SHP77 treated with DMSO at 0.1 percent for 48 hours (cell line): ENCODE measurements at regions not wholly inside any gene's neighbourhood (a gene's known extent, or its start where the extent isn't known, plus 50 kb on each side); places are given as distances from the start of the nearest gene placed in this dataset.

Experiments used
- DNase-seq: peaks from one replicate; lab custom pipeline; 2025; lab: John Stamatoyannopoulos, UW

DNA sequence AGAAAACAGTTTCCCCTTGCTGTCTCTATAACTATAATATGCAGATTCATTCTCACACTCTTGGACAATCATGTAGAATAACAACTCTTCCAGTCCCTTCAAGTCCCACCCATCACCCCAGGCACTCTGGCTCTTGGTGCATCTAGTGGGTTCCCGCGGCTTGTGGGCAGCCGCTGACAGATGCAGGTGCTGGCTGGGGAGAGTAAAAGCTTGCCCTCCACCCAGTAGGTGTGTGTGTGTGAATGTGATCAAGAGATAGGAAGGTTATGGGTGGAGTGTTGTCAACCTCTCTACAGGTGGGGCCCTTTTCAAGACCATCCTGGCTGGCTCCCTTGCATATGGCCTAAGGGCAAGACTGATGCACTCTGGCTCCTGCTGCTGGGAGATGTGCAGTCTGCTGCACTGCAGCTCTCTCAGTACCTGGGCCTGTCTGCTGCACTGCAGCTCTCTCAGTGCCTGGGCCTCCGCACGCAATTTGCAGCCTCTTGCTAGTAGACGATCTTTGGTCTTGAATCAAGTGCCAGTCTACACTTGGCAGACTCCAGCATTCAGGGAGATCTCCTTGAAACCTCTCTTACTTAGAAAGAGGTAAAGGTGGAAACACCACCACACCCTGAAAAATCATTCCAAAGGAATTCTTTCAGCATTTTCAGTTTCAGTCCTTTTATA lies 189.7 kb upstream of the GDNF start:
- DNase-seq = no peak

DNA sequence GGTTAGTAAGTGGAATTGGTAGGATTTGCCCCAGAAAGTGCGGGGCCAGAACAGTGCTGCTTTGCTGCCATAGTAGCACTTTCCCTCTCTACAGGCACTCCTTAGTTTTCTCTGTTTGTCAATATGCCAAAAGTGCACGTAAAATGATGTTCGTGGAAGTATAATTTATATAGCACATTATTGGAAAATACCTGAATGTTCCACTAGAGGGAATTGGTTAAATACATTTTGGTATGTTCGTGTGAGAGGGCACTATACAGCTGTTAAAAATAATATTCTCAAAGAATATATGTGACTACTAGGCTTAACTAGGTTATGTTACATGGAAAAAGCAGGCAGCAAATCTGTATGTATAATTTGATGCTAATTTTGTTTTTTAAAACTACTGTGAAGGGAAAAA lies 184.0 kb upstream of the GDNF start:
- DNase-seq = no peak

DNA sequence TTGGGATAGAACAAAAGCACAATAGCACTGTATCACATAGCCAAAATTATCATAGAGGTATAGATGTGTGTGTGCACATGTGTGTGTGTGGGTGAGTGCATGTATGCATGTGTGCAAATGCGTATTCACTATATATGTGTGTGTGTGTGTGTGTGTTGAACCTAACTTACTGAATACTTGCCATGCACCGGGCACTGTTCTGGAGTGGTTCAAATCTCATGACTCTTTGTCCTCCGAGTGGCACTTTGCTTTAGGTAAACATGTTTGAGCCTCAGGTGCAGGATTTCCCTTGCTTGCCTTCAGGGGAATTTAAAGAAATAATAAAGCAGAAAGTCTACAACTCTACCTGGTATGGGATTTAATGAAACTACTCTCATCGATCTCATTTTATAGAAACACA lies 183.5 kb upstream of the GDNF start:
- no peak for DNase-seq

DNA sequence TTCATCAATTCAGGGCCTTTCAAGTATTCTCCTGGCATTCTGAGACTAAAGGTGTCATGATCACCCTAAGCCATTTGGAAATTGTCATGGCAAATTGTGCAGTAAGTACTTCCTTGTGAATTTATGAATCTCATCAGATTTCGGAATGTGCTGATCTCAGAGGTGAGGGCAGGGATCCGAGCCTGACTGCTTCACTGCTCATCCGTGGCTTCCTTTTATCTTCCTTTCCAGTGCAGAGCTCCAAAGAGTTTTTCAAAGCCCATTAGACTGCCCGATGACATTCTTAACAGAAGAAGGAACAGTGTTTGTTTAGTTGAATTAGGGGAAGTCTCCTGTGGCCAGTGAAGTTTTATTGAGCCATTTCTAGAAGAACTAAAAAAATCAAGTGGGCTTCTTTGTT lies 182.8 kb upstream of the GDNF start:
- DNase-seq = no peak

DNA sequence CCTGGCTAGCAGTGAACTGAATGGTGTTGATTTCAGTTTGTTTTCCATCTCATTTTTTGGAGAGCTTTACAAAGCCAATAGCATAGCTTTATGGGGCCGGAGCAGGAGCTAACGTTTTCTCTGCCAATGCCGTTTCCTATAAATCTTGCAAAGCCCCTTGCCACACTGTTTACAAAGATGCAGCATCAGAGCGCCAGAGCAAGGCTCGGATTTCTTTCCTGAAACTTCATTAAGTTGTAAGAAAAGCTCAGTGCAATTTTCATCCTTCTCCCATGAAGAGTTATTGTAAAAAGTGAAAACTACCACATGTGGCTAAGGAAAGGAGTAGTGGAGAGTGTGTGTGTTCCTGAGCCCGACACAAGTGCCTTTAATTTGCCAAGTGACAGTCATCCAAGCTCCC lies 178.2 kb upstream of the GDNF start:
- no peak for DNase-seq

DNA sequence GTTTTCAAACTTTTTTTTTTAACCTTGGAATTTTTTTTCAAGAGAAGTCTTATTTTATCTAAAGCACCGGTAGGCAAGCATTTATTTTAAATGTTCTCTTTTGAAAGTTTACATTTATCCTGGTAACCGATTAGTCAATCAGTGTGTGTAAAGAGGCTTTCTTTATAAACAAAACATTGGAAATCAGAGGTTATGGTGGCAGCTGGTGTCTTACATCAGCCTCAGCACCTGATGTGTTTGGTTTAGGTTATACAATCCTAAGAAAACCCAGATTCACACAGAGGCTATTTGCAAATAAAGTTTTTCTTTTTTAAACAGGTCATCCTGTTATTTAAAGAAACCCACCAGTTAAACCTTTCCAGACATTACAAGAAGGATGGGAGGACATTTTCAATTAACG lies 173.3 kb upstream of the GDNF start:
- peak; percentile 56 for DNase-seq

DNA sequence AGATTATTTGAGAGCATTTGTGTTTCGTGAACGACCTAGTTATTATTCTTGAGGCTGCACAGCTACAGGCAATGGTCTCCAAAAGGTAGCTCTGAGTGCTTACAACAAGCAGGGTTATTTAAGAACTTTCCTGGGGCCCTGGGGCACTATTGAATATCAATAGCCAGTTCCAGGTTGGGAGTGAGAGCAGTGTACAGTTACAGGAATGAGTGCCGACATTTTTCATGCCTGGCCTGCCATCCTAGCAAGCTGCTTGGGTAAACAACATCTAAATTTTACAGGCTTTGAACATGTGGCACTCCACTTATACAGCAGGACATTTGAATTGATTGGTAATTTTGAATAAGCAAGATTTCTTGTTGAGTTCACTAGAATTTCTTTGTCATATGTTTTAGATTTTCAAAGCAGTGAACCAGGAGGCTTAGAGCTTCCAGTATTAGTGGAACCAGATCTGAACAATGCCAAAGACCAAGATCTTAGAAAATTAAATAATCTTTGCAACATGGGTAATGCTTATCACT lies 171.9 kb upstream of the GDNF start:
- DNase-seq = no peak

DNA sequence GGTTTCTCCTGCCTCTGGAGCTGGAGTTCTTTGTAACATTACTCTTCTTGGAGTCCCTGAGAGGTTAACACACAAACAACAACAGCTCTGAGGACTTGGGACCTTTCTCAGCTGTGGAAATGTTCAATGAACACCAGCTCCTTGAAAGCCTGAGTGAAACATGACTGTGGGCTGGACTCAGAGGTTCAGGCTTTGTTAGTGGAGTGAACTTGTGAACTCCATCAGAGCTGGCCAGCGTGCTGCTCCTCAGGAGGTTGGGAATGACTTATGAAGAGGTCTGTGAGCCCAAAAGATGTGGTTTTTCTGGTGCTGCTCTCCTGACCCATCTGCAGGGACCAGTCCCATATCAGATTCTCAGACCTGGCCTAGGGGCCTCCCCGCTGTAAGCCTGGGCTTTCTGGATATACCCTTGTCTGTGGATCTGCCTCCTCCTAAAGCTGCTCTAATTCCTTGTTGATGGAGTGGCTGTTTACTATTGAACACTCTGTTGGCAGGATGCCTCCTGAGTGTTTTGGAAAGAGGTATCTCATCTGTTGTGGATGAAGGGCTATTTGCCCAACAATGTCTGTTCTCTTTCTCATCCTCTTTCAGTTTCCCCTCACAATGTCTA lies 170.0 kb upstream of the GDNF start:
- no peak for DNase-seq

DNA sequence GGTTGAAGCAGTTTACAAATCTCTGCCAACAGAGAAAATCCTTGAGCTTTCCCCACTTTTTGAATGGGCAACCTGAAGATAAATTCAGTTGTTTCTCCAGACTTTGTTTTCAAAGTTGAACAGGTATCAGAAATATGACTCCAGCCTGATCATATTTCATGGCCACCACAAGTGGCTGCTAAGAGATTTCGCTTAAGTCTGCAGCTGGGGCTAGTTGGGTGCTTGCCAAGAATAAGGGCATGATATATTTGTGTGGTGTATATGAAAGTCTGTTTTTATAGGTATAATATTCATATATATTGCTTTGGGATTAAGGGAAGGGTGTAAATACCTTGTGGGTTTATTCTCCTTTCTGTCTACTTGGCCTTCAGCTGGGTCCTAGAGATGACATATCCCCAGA lies 168.4 kb upstream of the GDNF start:
- peak; percentile 90 for DNase-seq

DNA sequence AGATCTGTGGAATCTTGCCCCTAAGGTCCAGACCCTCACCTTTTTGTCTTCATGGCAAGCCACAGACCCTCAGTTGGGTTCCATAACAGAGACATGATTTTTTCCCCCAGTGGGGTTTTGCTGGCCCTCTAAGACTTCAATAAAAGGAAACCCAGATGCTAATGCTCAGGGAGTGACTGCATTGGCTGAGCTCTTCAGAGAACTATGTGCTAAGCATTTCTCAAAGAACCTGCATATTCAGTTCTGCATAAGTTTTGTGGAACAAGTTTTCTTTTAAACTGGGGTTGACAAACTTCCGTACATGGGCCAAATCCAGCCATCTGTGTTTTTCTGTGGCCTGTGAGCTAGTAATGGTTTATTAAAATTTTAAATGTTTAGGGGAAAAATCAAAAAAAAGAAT lies 159.8 kb upstream of the GDNF start:
- no peak for DNase-seq

DNA sequence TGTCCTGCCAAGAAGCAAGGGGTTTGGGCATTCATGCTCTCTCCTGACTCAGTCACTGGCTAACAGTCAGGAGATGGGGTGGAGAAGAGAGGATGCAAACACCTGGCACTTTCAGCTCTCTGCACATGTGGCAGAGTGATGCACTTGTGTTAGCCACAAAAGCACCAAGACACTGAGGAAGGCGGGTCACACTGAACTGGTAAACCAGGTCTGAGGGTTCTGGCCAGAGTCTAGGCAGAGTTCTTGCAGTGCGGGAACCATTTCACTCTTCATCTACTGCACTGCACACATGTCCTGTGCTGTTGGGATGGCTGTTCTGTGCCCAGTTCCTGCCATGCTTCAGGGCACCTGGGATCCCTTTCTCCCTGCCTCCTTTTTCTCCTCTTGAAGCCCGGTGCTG lies 157.1 kb upstream of the GDNF start:
- DNase-seq = no peak

DNA sequence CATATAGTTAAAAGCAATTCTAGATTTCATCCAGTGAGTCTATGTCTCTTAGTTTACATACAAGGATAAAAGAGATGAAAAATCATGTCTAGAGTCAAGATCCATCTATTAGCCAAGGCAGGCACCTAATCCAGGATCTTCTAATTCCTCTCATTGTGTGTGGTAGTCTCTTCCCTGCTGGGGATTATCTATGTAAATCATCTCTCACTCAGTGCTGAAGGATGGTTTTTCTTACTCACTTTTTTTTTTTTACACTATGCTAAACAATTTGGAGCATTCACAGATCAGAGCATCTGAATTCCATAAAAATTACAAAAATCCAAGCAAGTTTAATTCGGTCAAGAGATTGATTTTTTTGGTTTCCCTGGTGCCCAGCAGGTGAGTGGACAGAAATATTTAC lies 154.9 kb upstream of the GDNF start:
- no peak for DNase-seq

DNA sequence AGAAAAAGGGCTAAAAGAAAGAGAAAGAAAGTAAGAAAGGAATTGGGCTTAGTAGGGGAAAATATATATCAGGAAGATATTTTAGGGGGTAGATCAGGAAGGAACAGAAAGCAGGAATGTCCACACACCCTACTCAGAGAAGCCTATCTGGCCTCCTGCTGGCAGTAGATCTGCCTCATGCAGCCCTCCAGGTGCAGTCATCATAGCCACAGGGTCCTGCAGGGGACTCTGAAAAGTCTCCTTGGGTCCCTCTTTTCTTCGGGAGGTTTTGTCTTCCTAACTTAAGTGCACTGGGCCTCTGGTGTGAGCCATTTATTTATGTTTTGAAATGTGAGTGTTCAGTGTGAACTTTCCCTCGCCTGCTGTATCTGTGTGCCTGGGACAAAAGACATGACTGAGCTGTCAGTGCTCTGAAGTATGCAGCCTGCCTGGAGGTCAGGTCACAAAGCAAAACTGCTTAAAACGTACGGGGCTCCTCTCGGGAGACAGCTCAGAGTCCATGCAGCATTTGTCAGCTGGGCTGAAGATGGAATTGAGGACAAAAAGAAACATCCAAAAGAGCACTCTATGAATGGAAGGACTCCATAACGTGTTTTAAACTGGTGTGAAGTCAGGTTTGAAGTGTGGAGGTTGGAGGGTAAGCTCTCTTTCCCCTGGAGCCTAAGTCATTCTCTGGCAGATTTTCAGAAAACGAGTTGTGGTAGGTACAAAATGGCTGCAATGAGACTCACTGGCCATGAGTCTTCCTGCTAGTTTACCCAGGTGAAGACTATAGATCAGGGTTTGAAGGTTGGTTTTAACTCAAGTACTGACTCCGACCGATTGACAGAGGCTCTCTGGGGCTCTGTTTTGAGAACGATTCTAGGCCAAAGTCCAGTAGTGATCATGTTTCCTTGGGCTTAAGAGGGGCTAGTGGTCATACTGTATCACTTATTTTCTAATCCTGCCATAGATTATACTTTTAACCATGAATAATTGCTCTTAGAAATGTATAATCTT lies 151.8 kb upstream of the GDNF start:
- DNase-seq = no peak

DNA sequence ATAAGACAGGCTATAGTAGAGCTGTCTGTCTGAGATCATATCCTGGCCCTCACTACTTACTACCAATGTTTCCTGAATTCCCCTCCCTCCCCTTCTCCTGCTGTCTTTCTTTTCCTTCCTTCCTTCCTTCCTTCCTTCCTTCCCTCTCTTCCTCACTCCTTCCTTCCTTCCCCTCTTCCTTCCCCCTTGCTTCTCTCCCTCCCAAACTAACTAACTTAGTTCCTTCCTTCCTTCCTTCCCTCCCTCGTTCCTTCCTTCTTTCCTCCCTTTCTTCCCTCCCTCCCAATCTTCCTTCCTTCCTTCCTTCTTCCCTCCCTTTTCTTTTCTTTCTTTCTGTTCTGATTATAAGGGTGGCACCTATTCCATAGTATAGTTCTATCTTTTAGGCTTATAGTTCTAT lies 150.0 kb upstream of the GDNF start:
- no peak for DNase-seq

DNA sequence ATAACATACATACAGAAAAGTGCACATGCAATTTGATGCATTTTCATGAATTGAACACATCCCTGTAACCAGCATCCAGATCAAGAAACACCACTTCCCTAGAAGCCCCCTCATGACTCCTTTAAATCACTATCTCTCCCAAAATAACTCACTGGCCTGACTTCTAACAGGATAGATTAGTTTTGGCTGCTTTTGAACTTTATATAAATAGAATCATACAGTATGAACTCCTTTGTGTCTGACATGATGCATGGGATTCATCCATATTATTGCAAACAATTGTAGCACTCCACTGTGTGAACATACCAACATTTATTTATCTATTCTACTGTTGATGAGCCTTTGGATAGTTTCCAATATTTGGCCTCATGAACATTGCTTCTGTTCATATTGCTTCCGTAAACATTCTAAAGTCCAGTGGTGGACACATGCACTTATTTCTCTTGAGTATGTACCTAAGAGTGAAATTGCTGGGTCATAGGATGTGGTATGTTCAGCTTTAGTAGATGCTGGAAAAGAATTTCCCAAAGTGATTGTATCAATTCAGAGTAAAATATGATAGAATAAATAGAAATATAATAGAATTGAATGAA lies 148.7 kb upstream of the GDNF start:
- DNase-seq = peak; percentile 27

DNA sequence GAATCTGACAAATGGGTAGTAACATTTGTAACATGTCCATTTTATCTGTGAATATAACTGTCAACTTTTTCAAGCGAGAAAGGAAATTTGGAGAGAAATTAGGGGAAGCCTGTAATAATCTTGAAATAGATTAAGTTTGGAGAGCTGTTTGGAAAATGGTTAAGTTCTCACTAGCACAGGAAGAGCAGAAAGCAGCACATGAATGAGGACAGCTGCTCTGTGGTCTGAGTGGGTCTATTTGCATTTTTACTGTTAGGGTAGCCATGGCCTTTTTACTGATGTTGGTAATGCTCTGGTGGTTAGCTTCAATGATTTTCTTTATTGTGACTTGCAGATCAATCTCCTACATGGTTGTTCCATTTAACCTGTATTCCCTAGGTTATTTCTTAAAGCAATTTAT lies 144.5 kb upstream of the GDNF start:
- DNase-seq = no peak

DNA sequence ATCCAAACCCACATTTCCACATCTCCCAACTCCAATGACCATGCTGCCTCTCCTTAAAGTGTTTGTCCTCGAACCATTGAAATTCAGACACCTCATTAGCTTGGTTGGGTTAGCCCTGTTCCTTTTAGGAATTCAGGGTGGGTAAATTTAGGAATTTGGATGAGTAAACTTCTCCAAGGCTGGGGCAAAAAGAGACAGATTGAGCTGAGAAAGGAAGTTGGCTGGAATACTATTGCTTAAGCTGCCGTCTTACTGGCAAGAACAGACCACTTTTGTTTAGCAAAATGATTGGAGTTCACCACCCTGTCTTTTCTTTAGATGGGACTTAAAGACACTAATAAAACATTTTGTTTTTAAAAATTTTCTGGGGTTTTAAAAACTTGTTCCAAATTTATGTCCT lies 143.6 kb upstream of the GDNF start:
- no peak for DNase-seq

DNA sequence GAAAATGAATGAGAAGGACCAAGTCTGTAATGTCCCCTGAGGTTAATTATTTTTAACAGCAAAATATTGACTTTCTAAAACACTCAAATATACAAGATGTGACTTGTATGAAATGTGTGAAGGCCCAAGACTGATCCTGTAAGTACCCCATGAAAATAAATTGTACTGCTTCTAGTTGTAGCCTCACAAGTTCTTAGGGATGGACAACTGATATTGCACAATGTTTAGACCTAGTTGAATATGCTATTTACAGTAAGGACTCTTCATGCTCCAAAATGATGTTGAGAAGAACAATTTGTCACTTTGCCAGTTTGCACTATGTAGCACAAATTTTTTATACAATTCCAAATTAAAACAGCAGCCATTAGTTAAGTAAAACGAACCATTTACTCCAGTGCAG lies 139.7 kb upstream of the GDNF start:
- no peak for DNase-seq

DNA sequence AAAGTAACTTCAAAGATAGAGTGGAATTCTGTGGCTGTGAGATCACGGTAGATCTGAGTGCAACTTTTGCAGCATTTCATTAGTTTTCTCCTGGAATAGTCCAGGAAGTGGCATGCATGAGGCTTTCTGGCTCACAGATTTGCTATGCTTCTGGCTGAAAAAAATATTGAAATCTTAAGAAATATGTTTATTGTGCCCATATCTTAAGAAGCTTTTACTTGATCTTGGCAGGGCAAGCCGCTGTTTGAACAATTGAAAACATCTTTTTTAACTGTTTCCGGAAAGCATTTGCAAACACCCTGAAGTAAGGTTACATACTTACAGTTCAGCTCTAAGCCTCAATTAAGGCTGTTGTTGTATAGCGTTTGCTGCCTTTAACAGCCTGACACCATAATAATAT lies 135.7 kb upstream of the GDNF start:
- DNase-seq = no peak

DNA sequence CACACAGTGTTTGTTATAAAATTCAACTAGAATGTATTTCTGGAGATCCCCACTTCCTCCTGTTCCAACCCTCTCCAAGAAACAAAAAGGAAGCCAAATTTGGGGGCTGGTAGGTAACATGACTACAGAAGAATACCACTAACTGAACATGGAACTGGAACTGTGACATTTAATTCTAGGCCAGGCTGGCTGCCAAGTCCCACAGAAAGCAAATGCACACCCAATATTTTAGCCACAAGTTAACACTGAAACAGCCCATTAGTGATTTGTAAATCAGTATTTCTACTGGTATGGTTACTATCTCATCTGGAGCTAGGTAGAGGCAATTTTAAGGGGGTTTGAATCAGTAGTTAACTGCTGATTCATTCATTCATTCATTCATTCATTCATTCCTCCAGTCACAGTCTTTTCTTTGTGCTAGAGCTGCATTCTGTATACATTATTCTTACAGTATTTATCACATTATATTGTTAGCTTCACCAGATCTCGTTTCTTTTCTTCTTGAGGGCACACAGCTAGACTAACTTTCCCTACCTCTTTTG lies 131.7 kb upstream of the GDNF start:
- DNase-seq = no peak

DNA sequence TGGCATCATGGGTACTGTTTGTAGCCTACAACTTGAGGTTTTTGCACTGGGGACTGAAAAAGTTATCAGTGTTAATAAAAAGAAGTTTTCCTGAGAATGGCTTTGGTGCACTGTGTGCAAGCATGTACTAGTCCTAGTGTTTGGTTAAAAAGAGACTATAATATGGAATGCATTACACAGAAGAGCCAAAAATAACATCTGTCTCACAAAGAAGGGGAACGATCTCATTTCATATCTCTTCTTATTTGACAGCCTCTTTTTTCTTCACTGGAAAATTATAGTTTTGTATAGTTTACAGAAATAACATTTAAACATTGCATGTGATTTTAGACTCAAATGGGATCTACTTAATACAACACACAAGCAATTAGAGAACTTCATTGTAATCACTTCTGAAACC lies 127.0 kb upstream of the GDNF start:
- DNase-seq = no peak

DNA sequence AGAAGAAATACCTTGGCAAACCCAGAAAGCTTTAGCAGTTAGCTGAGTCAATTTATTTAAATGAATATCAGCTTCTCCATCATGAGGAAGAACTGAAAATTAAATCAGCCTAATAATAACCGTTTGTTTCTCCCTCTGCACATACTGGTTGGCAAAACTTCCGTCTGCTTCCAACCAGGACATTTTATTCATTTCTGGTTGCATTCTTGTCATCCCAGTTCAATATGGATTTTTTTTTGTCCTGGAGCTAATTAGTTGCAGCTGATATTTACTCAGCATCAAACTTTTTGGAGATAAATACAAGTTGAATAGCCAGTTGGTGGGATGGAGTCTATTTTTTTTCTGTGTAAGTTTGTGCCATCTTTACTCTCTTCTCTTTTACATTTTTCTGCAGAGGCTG lies 126.5 kb upstream of the GDNF start:
- no peak for DNase-seq
